Cardiac muscle cell (in vitro differentiated cells and primary cell): ENCODE measurements at regions not wholly inside any gene's neighbourhood (a gene's known extent, or its start where the extent isn't known, plus 50 kb on each side); places are given as distances from the start of the nearest gene placed in this dataset.

ENCODE experiments used
- DNase-seq, 2 donors: peaks; one replicate each; pipeline versions ENCODE4 v3.0.0 to v3.0.0-alpha.2; 2010 to 2017; ENCODE audit warnings: low read depth in 1 of 2, low spot score in 1 of 2
- H3K27ac ChIP-seq: fragments of 200-600 bp; sonication (generic); 2 replicates; pipeline ENCODE4 v1.5.1; 2016
- H3K27me3 ChIP-seq: fragments of 200-600 bp; sonication (generic); 2 replicates; pipeline ENCODE4 v1.6.0; 2016; ENCODE audit warnings: control low read depth
- H3K36me3 ChIP-seq: fragments of 200-600 bp; sonication (generic); 2 replicates; pipeline ENCODE4 v1.5.1; 2016; ENCODE audit warnings: control low read depth
- H3K4me1 ChIP-seq: fragments of 200-600 bp; sonication (generic); 2 replicates; pipeline ENCODE4 v1.8.1; 2017; ENCODE audit warnings: low read depth, mild to moderate bottlenecking, mixed run types
- H3K4me3 ChIP-seq: fragments of 200-600 bp; sonication (generic); 2 replicates; pipeline ENCODE4 v1.5.1; 2016; ENCODE audit warnings: mild to moderate bottlenecking
- H3K9me3 ChIP-seq: fragments of 200-600 bp; sonication (generic); 2 replicates; pipeline ENCODE4 v1.5.1; 2017; ENCODE audit warnings: low read depth, mild to moderate bottlenecking, control low read depth
- TF ChIP-seq, protein P1 (sequence below): IDR thresholded peaks from 2 replicates; pipeline ENCODE4 v1.5.1; 2012; ENCODE audit warnings: low read depth, mild to moderate bottlenecking, low read length

DNA sequence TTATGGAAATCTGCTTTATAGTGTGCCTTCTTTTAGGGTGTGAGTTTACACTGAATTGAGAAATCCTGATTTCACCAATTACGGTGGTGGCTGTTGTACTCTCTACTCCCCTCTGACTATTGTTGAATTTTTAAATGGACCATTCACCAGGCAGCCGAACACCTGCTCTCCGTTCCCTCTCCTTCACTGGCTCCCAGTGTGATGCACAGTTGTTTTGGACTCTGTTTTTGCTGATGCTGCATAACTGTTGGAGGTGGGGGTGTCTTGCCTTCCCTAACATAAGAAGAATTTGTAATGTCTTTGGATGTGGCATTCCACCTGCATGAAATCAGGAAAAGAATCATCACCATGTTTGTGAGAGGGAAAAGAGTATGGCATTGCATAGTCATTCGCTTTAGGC, 341.2 kb downstream of the SNAPC1 start:
- Histone ChIP-seq H3K27me3 (no peaks in the 10 kb centered on the region), H3K36me3 (no peaks in the 10 kb centered on the region), H3K27ac (no peak overlapping the region), H3K4me3 (no peak overlapping the region), H3K9me3 (no peaks in the 10 kb centered on the region), H3K4me1 (no peaks in the 10 kb centered on the region)
- TF ChIP-seq, protein P1, sequence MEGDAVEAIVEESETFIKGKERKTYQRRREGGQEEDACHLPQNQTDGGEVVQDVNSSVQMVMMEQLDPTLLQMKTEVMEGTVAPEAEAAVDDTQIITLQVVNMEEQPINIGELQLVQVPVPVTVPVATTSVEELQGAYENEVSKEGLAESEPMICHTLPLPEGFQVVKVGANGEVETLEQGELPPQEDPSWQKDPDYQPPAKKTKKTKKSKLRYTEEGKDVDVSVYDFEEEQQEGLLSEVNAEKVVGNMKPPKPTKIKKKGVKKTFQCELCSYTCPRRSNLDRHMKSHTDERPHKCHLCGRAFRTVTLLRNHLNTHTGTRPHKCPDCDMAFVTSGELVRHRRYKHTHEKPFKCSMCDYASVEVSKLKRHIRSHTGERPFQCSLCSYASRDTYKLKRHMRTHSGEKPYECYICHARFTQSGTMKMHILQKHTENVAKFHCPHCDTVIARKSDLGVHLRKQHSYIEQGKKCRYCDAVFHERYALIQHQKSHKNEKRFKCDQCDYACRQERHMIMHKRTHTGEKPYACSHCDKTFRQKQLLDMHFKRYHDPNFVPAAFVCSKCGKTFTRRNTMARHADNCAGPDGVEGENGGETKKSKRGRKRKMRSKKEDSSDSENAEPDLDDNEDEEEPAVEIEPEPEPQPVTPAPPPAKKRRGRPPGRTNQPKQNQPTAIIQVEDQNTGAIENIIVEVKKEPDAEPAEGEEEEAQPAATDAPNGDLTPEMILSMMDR, result no peak
- no peak for DNase-seq

DNA sequence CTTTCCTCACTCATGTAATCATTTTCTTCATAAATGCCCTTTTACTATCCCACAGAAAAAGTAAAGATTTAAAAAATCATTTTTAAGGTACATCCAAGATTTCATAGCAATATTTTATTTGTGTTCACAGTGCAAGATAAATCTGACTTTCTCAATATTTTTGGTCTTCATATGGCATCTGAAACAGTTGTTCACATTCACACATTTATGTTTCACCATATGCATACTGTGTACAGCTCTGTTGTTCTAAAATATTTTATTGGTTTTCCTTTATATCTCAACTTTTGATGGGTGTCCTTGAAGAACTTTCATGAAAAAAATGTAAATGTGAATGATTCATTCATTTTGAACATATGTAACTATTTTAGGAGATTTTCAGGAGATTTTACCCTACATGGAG, 348.7 kb downstream of the SNAPC1 start:
- DNase-seq, result no peak
- no peaks in the 10 kb centered on the region for H3K36me3 ChIP-seq
- H3K27ac ChIP-seq, result no peak overlapping the region
- H3K9me3 ChIP-seq, result no peaks in the 10 kb centered on the region
- TF ChIP-seq, protein P1, result no peak
- no peak overlapping the region for H3K4me3 ChIP-seq
- H3K27me3 ChIP-seq, result peaks cover 57% of the 10 kb centered on the region
- no peaks in the 10 kb centered on the region for H3K4me1 ChIP-seq

DNA sequence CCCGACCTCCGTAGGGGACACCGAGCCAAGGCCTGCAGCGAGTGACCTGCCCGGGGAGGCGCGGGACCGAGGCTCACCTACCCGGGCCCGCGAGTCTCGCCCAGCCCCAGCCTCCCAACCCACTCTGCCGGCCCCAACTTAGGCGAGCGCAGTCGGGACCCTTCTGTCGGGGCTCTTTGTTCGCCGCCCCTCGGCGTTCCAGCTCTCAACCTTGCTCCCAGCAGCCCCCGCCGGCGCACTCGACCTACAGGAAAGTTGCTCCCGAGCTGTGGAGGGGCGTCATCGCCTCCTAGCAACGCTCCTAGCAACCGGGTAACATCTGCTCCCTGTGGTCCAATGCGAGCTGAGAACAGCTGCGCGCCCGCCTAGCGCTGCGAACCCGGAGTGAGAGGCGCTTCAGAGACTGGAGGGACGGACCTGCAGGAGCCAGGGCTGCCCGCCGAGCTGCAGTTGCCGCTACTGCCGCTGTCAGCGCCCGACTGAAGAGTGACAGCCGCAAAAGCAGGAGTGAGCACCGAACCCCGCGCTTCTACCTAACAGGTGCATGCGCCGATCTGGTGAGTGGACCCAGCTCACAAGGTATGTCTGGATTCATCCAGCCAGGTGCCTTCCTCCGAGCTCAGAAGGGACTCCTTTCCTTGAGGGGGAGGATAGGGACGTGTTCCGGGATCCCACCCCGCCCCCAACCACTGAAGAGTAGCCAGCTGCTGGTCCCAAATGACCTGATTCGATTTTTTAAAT, 355.0 kb downstream of the SNAPC1 start:
- Histone ChIP-seq H3K4me3 (peak overlapping the region; percentile 33), H3K9me3 (no peaks in the 10 kb centered on the region), H3K27ac (no peak overlapping the region), H3K4me1 (no peaks in the 10 kb centered on the region), H3K36me3 (no peaks in the 10 kb centered on the region), H3K27me3 (peaks cover 99% of the 10 kb centered on the region)
- peak; percentile 66 to 93 for DNase-seq
- TF ChIP-seq, protein P1, result peak; percentile 24

DNA sequence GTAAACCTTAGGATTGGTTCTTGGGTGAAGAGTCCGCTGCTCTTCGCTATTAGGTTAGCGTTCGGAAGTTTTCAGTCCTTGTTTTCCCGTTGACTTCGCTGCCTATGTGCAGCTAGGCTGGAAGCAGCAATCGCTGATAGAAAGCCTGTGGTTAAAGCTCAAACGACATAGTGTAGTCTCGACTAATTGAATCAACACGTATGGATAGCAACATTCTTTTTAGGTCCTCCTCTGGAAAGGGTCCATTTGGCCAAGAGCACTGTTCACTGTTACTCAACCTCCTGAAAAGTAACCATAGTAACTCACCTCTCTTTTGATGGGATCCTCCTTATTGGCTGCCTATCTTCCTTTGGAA, 355.5 kb downstream of the SNAPC1 start:
- Histone ChIP-seq H3K4me3 (peak overlapping the region; percentile 33), H3K27me3 (peaks cover 100% of the 10 kb centered on the region), H3K4me1 (no peaks in the 10 kb centered on the region), H3K36me3 (no peaks in the 10 kb centered on the region), H3K9me3 (no peaks in the 10 kb centered on the region), H3K27ac (no peak overlapping the region)
- DNase-seq, result peak in 1 of 2 donors; percentile 9
- TF ChIP-seq, protein P1, result no peak

DNA sequence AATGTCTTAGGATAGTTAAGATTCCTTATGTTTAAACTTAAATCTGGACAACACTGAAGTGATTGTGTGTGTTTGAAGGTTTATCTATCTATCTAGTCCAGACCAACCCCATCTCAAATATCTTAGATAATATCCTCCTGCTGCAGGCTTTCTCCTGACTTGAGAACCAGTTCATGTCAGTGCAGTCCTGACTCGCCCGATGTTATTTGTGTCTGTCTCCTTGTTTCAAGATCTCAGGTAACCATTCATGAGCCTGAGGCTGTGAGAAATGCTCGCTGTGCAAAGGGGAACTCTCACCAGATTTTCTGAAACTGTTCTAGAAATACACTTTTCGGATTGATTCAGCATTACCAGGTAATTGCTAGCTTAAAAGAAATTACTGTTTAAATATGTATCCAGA, 356.2 kb downstream of the SNAPC1 start:
- H3K36me3 ChIP-seq, result no peaks in the 10 kb centered on the region
- H3K4me3 ChIP-seq, result no peak overlapping the region
- H3K27me3 ChIP-seq, result peaks cover 100% of the 10 kb centered on the region
- H3K9me3 ChIP-seq, result no peaks in the 10 kb centered on the region
- no peaks in the 10 kb centered on the region for H3K4me1 ChIP-seq
- DNase-seq, result no peak
- H3K27ac ChIP-seq, result no peak overlapping the region
- TF ChIP-seq, protein P1, result no peak
